Right kidney (tissue), 1 donor: ENCODE measurements at regions not wholly inside any gene's neighbourhood (a gene's known extent, or its start where the extent isn't known, plus 50 kb on each side); places are given as distances from the start of the nearest gene placed in this dataset.

Source experiments
- DNase-seq: peaks from one replicate; pipeline ENCODE4 v3.0.0-alpha.2; 2016

DNA sequence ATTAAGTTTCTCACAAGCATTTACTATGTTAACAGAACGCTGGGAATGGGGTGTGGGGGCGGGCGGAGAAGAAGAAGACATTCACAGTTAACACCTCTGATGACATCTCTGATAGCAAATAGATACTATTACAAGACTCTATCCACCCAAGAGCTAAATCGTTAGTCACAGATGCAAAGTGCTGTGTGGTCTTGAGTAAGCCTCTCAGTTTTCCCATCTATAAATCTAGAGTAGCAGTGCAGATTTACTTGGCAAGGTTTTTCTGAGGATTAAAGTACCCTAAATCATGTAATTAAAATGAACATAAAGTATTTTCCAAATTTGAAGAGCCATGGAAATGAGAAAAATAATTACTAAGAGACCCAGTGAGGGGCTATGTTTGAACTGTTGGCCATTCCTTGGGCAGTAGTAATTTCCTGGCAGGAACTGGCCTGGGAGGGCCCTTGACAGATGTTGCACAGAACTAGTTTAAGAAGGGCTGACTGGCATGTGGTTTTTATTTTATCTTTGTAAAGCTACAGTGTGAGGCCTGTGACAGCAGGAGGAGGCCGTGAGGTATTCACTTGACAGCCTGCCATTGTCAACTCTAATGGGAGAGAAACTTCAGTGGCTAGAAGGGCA is 58.7 kb upstream of the APOBEC4 start:
- DNase-seq = peak; percentile 35

- DNase-seq = no peak
Measured at GRCh38 chr1:183711165-183711682, 58.1 kb upstream of the APOBEC4 start.

- no peak for DNase-seq
Measured at GRCh38 chr1:183710734-183711133, 57.6 kb upstream of the APOBEC4 start.

DNA sequence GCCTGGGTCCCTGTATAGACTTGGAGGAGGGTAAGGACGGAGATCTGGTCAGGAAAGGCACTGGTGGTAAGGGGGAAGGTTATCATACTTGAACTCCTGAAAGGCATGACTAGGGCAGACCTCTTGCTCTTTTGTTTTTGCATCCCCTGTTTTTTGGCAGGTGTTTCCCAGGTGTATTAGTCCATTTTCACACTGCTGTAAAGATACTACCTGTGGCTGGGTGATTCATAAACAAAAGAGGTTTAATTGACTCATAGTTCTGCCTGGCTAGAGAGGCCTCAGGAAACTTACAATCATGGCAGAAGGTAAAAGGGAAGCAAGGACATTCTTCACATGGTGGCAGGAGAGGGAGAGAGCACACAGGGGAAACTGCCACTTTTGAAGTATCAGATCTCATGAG is 57.2 kb upstream of the APOBEC4 start:
- DNase-seq = no peak

DNA sequence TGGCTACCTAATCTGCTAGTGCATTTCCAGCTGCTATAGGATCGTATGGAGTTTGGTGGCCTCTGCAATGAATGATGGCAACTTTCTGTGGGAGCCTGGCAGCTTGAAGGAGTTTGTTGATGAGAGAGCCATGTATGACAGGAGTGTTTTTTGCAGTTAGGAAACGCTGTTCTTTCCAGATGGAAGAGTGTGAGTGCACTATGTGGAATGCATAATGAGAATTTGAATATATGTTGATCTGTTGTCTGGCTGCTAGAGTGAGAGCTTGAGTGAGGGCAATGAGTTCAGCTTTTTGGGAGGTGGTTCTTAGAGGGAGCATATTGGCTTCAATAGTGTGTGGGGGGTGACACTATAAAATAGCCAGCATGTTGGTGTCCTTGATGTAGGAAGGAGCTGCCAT is 51.0 kb upstream of the APOBEC4 start:
- DNase-seq = no peak
